ENCODE measurements at regions not wholly inside any gene's neighbourhood (a gene's known extent, or its start where the extent isn't known, plus 50 kb on each side); places are given as distances from the start of the nearest gene placed in this dataset.

DNA sequence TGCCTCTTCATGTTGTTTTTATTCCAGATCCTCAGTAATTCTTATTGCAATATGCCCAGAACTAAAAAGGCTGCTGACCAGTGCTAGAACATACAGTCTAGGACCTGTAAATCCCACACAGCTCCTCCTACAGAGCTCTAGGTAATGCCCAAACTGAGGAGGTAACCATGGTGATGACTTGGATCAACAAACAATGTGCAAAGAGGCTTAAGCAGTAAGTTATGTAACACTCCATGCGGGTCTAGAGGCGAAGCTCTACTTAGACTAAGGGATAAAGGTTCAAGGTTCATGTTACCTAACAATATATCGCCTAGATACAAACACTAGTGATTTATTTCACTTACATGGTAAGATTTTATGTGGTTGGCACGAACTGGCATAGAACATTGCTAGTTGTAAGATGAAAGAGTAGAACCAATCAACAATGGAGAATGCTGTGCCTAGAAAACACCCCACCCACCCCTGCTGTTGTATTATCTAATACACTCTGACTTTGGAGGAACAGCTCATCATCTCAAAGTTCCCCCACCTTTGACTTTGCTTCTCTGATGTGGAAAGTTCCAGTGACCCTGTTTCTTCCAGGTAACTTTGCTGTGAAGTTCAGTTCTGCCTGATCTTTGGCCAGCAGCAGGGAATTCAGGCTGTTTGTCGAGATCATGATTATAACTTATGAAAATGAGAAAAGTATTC, 242.4 kb downstream of the ALDH8A1 start:
- DNase-seq = peak; percentile 62

DNA sequence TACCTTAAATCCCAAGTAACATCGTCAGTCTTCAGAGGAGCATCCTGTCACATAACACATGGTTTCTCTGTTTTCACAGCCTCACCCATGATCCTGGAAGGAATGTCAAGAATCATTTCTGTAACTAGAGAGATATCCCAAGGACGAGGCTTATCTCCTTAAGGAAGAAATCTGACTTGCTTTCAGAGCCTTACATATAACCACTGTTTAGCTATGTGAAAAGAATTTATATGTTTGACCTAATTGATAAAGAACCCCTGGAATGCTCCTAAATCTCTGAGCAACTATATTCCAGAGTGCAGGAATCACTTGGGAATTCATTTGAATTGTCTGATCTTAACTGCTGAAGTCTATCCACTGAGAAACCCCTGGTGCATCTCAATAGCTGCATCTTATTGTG, 243.1 kb downstream of the ALDH8A1 start:
- peak; percentile 87 for DNase-seq

DNA sequence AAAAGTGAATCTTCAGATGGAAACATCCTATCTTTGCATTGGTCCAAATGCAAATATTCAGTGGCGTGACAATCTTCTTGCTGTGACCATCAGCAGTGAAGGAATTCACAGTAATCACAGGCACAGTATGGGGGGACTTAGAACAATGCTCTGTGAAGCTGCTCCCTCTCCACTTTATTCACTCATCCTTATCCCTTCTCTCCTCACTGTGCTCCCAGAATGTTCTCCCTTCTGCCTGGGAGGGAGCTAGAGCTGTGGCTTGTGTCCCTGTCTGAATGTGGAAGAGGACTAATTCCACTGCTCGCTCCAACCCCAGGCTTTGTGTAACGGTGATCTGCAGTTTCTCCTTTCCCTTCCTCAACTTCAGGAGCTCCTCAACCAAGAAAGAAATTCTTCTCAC, 243.7 kb downstream of the ALDH8A1 start:
- DNase-seq = peak; percentile 40

GRCh38 chr6:134703206-134703605, 246.7 kb downstream of the ALDH8A1 start:
- no peak for DNase-seq

GRCh38 chr6:134702279-134702678, 247.6 kb downstream of the ALDH8A1 start:
- no peak for DNase-seq

DNA sequence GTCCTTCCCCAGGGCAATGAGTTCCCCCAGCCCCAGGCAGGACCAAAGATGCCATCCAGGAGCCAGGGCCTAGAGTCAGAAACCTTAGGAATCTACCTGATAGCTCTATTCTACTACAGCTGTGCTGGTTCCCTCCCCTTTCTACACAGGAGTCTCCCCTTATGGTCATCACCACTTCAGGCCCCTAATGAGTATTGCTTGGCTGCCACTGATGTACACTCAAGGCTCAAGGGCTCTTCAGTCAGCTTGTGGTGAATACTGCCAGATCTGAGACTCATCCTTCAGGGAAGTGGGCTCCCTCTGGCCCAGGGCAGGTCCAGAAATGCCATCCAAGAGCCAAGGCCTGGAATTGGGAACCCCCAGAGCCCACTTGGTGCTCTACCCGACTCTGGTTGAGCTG, 248.6 kb downstream of the ALDH8A1 start:
- no peak for DNase-seq

DNA sequence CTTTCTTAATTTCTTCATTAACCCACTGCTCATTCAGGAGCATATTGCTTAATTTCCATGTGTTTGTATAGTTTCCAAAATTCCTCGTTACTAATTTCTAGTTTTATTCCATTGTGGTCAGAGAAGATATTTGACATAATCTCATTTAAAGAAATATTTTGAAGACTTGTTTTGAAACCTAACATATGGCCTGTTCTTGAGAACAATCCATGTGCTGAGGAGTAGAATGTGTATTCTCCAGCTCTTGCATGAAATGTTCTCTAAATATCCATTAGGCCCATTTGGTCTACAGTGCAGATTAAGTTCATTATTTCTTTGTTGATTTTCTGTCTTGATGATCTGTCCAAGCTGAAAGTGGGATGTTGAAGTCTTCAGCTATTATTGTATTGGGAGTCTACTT, 251.7 kb downstream of the ALDH8A1 start:
- no peak for DNase-seq

DNA sequence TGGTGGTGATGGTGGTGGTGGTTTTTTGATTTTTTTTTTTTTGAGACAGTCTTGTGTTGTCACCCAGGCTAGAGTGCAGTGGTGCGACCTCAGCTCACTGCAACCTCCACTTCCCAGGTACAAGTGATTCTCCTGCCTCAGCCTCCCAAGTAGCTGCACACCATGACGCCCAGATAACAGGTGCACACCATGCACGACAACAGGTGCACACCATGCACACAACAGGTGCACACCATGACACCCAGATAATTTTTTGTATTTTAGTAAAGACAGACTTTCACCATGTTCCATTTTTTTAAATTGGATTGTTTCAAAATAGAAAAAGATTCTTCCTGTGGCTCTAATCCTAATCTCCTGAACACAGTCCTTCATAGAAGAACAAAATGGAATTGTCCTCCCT, 257.9 kb downstream of the ALDH8A1 start:
- no peak for DNase-seq

- DNase-seq = peak; percentile 23
These were observed 258.7 kb downstream of the ALDH8A1 start for GRCh38 chr6:134691180-134691579.

GRCh38 chr6:134690048-134690447, 259.9 kb downstream of the ALDH8A1 start:
- no peak for DNase-seq

DNA sequence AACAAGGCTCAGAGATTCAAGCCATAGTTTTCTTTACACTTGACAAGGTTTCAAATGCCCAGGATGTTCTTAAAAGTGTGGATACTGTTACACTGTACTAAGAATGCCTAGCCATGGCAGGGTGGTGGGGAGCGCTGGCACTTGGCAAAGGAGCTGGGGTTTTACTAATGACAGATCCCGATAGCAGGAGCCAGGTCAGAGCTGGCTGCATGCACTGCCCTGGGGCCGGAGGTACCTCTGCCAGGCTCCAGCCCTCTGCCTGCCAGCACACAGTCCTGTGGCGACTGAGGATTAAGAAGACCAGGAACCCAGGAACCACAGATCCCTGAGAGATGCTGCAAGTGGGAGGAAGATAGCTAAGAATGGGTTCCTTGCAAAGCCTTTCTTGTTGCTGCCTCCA, 260.3 kb downstream of the ALDH8A1 start:
- DNase-seq = no peak

- no peak for DNase-seq
These were observed 260.7 kb downstream of the ALDH8A1 start for GRCh38 chr6:134689177-134689576.

DNA sequence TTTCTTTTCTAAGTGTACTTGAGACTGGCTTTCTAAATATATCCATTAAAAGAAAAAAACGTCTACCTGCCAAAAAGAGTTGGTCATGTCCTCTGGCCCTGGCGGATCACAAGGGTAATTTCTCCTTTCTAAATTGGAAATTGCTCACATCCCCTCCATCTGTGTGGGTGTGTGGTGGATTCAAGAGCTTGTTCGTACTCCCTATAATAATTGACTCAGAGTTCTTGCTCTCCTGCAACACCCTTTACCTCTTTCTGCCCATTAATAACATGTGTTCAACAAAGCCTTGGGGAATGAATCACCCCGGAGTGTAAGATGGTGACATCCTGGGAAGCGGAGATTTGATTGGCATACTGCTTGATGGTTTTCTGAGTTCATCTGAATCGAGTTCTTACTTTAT, 263.8 kb downstream of the ALDH8A1 start:
- DNase-seq = no peak

DNA sequence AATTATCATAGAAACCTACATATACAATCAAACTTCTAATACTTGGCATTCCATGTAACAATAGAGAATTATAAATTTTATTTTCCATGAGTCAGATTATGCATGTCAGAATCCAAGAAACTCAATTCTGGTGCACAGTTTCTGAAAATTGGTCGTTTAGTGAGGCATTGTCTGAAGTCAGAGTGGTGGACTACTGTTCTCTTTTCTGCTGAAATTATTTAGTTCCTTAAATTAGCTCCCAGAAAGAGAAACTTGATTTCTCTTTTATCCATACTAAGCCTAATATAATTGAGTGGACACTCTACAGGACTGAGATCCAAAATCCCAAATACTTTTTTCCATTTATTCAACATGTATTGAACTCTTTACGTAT, 265.5 kb downstream of the ALDH8A1 start:
- no peak for DNase-seq

- peak; percentile 46 for DNase-seq
These were observed 266.0 kb downstream of the ALDH8A1 start for GRCh38 chr6:134683783-134684422.

DNA sequence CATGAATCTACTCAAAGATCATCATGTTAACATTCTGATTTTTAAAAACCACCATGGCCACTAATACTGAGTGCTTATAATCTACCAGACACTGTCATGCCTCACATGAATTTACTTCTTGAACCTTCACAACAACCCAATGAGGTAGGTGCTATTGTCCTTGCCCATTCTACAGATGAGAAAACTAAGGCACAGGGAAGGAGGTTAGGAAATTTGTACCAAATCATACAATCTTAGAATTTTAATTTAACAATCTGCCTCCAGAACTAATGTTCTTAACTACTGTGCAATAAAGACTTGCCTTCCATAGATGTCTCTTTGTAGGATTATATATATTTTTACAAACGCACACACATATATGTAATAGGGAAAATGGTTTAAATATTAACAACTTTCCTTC, 269.5 kb downstream of the ALDH8A1 start:
- DNase-seq = no peak

DNA sequence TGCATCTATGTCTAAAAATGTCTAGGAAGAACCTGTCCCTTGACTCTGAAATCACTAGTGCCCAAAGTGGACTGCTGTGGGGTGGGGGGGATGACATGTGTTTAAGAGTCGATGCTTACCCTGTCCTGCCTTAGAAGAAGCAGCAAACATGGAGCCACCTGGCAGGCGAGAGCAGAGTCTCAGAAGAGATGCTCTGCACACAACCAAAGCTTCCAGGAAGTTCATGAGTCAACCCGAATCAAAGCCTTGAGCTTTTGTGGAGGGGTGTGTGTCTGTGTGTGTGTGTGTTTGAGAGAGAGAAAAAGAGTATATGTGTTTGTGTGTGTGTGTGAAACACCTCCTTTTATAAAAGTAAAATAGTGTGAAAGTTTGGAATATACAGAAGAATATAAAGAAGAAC, 269.9 kb downstream of the ALDH8A1 start:
- DNase-seq = no peak

GRCh38 chr6:134678436-134678889, 271.4 kb downstream of the ALDH8A1 start:
- DNase-seq = peak; percentile 82

DNA sequence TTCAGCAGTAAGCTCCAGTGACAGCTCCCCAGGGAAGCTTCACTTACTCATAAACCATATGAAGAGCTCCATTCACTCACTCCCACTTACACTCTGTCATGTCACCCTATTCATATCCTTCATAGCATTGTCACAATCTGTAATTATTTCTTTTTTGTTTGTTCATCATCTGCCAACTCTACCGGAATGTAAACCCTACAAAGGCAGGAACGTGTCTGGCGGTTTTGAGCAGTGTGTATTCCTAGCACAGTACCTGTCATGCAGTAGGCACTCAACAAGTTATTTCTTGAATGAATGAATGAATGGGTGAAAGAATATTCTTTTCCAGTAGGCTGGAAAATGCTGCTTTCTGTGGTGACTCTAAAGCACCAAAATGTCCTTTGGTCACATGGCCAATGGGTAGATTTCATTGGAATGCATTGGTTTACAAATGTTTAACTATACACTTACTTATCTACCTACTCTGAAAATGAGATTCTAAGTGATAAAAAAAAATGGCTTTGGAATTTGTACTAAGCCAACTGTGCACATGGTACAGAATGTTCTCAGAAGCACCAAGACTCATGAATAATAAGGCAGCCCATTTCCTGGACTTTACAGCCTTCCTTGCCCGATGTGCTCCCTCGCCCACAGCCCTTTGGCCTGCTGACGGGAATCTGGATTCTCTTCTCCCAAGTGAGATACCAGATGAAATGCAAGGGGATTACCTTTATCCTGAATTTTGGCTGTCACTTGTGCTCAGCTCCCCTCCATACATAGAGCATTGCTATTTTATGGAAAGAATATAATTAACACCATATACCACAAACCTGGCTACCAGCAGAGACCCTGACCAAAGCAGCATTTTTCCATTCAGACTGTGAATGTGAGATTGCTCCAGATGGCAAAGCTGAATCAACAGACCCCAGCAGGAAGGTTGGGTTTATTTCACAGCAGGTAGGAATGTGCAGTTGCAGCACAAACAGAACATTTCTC, 273.3 kb downstream of the ALDH8A1 start:
- no peak for DNase-seq

DNA sequence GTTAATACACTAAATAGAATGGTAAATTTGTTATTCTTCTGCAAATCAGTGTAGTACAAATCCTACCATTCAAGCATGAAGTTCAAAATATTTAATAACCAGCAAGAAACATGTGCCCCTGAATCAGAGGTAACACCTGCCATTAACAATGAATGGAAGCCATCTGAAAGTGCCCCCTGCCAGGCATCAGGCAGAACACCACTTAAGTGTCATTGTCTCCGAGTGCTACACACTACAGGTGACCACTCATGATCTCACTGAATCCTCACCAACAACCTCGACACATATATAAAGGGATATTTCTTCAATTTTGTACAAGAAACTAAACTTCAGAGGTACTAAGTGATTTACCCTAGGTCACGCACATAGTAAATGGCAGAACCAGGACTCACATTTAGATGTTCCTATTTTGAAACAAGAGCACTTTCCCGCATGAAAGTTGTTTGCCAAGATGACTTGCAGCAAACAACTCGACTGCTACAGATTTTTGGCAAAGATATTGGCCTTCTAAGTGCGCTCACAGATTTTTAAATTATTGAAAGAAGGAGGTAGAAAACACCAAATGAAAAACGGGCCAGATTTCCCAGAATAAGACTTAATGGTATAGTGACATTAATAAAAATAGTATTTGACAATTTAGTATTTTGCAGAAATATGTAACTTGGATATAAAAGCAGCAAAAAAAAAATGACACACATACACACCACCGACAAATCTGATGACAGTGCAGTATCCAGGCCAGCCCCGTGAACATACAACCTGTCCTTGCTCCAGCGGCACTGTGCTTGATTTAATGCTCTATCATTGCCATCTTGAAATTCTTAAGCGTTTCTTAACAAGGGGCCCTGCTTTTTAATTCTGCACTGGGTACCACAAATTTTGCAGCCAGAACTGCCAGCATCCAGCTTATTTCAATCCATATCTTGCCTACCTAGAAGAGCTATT, 274.5 kb downstream of the ALDH8A1 start:
- no peak for DNase-seq

DNA sequence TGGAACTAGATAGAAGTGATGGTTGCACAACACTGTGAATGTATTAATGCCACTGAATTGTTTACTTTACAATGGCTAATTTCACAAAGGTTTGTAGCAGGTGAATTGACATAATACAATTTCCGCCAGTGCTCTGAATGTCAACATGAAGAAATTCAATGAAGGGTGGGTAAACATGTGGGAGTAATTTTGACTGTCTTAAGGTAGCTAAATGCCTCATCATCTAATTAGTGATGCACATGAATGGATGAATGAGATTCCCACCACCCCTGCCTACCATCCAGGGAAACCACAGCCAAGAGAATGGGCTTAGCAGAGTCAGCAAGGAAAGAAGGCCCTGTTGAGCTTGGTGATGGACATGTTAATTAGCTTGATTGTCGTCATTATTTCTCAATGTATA, 275.3 kb downstream of the ALDH8A1 start:
- no peak for DNase-seq

DNA sequence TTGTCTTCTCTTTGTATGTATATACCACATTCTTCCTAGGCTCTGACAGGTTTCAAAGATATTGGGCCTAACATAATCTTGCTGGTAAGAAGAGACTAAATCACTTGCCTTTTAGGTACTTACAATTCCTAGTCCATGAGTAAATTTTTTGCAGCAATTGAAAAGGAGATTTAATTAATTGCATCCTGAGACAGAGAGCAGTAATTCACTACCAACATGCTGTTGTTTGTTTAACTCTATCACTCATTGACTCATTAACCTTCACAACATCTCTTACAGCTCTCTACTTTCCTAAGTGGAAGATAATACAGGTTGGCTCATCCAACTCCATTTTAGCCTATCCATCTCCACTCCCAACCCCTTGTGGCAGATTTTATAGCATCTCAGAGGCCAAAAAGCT, 280.4 kb downstream of the ALDH8A1 start:
- DNase-seq = no peak

Data from fibroblast of skin of back (primary cell).